Activated CD4-positive, alpha-beta T cell treated with anti-CD3 and anti-CD28 coated beads for 36 hours (primary cell): ENCODE measurements at regions not wholly inside any gene's neighbourhood (a gene's known extent, or its start where the extent isn't known, plus 50 kb on each side); places are given as distances from the start of the nearest gene placed in this dataset.

Source experiments
- ATAC-seq: fragments of 200-7000 bp; cut with Tn5 transposase; one replicate; pipeline ENCODE4 v1.10.0; 2021; ENCODE audit warnings: mild to moderate bottlenecking, moderate library complexity
- CTCF ChIA-PET: fragments of 350-600 bp; sonication (Branson Sonifier 250); formaldehyde crosslinking; loops from one replicate; lab custom pipeline; 2021; ENCODE audit warnings: antibody characterized with exemption; lab: Charles Lee
- POLR2A ChIA-PET: fragments of 350-600 bp; sonication (Branson Sonifier 250); formaldehyde crosslinking; loops from one replicate; lab custom pipeline; 2021; ENCODE audit warnings: antibody characterized with exemption, inconsistent platforms; lab: Charles Lee
- DNase-seq: peaks from one replicate; pipeline ENCODE4 v3.0.0-alpha.2; 2020
- H3K27ac Mint-ChIP-seq: one replicate; pipeline ENCODE4 v1.8.0; 2021; ENCODE audit warnings: mixed read lengths
- H3K27me3 Mint-ChIP-seq: one replicate; pipeline ENCODE4 v1.8.0; 2021; ENCODE audit warnings: mixed read lengths
- H3K36me3 Mint-ChIP-seq: one replicate; pipeline ENCODE4 v1.8.0; 2021; ENCODE audit warnings: low read depth, mixed read lengths
- H3K4me1 Mint-ChIP-seq: one replicate; pipeline ENCODE4 v1.8.0; 2021; ENCODE audit warnings: mixed read lengths
- H3K4me3 Mint-ChIP-seq: one replicate; pipeline ENCODE4 v1.8.0; 2021; ENCODE audit warnings: mild to moderate bottlenecking, moderate library complexity, mixed read lengths
- H3K9me3 Mint-ChIP-seq: one replicate; pipeline ENCODE4 v1.8.0; 2021; ENCODE audit warnings: low read depth, mixed read lengths
- intact Hi-C, 2 experiments: fragments of 100-400 bp; cut with DNase I in 1 of 2; cut with micrococcal nuclease in 1 of 2; formaldehyde crosslinking; loops; one replicate each; pipeline versions ENCODE4 v1.14.2 to v1.15.1; 2022 to 2024; cut with DNase I, micrococcal nuclease

DNA sequence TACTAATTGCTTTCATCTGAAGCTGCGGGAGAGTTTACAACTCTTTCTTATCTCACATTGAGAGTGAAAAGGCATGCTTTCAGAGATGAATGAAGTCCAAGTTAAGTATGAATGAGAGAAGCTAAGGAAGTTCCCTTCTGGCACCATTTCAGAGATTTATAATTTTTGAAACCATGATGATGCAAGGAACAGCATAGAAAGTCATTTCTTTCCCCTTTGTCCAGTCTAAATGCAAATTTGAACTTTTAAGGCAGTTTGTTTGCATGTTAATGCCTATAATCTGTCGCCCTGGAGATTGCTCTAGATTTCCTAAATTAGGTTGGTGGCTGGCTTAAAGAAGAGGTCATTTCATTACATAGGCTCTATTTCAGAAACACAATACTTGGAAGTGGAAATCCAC is 594.8 kb upstream of the GOT2 start:
- no peak for ATAC-seq
- no peak overlapping the region for H3K27ac Mint-ChIP-seq
- ChIA-PET POLR2A (no interaction called here), CTCF (no interaction called here)
- H3K4me1 Mint-ChIP-seq, result no peaks in the 10 kb centered on the region
- H3K4me3 Mint-ChIP-seq, result no peak overlapping the region
- no peak for DNase-seq
- H3K27me3 Mint-ChIP-seq, result no peaks in the 10 kb centered on the region
- H3K36me3 Mint-ChIP-seq, result no peaks in the 10 kb centered on the region
- intact Hi-C loops, result no loop called here
- H3K9me3 Mint-ChIP-seq, result peaks cover 11% of the 10 kb centered on the region

DNA sequence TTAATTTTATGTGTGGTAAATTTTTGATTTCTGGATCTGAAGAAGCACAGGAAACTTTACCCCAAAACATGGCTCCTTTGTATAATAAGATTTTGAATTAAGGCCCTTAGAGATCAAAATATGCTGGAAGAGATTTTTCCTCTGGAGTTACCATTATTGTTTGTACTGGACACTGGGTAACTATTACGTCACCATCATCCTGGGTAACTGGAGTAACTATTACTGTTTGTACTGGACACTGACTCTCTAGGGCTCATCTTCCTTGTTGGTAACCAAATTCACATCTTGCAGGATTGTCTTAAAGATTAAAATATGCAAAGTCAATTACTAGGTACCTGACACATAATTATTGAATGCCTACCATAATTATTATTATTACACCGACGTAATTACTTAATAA is 593.8 kb upstream of the GOT2 start:
- H3K4me3 Mint-ChIP-seq, result no peak overlapping the region
- peaks cover 10% of the 10 kb centered on the region for H3K9me3 Mint-ChIP-seq
- POLR2A ChIA-PET, result no interaction called here
- CTCF ChIA-PET, result no interaction called here
- no peaks in the 10 kb centered on the region for H3K36me3 Mint-ChIP-seq
- intact Hi-C loops, result no loop called here
- H3K4me1 Mint-ChIP-seq, result no peaks in the 10 kb centered on the region
- H3K27ac Mint-ChIP-seq, result no peak overlapping the region
- DNase-seq, result no peak
- ATAC-seq, result no peak
- H3K27me3 Mint-ChIP-seq, result no peaks in the 10 kb centered on the region

DNA sequence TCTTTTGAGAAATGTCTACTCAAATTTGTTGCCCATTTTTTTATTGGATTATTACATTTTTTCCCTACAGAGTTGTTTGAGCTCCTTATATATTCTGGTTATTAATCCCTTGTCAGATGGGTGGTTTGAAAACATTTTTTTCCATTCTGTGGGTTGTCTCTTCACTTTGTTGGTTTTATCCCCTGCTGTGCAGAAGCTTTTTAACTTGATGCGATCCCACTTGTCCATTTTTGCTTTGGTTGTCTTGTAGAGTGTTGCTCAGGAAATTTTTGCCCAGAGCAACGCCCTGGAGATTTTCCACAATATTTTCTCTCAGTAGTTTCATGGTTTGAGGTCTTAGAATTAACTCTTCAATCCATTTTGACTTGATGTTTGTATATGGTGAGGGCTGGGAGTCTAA is 592.8 kb upstream of the GOT2 start:
- no peaks in the 10 kb centered on the region for H3K4me1 Mint-ChIP-seq
- ChIA-PET CTCF (no interaction called here), POLR2A (no interaction called here)
- peaks cover 7% of the 10 kb centered on the region for H3K9me3 Mint-ChIP-seq
- intact Hi-C loops, result no loop called here
- H3K27ac Mint-ChIP-seq, result no peak overlapping the region
- ATAC-seq (no peak), DNase-seq (no peak)
- H3K36me3 Mint-ChIP-seq, result no peaks in the 10 kb centered on the region
- H3K27me3 Mint-ChIP-seq, result no peaks in the 10 kb centered on the region
- H3K4me3 Mint-ChIP-seq, result no peak overlapping the region

DNA sequence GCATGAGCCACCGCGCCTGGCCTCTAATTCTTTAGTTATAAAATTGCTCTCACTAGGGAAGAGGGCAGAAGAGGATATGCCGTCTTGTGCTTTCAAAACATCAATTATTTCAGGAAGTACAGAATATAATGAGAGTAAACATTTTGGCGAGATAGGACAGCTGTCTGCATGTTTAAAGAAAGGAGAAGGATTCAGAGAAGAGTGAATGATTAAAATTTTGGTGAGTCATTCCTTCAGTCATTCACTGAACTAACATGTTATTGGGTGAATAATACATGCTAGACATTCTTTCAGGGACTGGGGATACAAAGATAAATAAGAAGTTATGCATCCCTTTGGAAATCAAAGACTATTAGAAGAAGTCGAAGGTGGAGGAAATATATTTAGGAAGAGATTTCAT is 590.3 kb upstream of the GOT2 start:
- Mint-ChIP-seq H3K9me3 (peaks cover 4% of the 10 kb centered on the region), H3K27me3 (no peaks in the 10 kb centered on the region), H3K27ac (no peak overlapping the region), H3K36me3 (no peaks in the 10 kb centered on the region), H3K4me3 (no peak overlapping the region), H3K4me1 (no peaks in the 10 kb centered on the region)
- CTCF ChIA-PET, result no interaction called here
- intact Hi-C loops, result no loop called here
- DNase-seq, result no peak
- POLR2A ChIA-PET, result no interaction called here
- no peak for ATAC-seq

DNA sequence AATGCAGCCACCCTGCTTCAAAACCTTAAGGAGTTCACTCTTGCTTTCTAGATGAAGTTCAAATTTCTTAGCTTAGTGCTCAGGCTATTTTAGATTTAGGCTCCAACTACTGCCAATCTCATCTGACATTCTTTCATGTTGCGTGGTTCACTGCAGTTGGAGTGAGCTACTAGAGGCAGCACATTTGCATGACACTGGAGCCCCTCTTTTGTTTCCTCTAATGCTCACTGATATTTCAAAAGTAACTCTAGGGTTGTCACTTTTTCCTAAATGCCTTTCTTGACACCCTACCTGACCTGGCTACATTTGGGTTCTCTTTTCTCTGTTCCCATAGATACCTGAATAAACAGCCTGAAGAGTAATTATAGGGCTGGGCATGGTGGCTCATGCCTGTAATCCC is 586.5 kb upstream of the GOT2 start:
- Mint-ChIP-seq H3K4me1 (no peaks in the 10 kb centered on the region), H3K4me3 (no peak overlapping the region), H3K36me3 (no peaks in the 10 kb centered on the region), H3K27me3 (no peaks in the 10 kb centered on the region), H3K27ac (no peak overlapping the region), H3K9me3 (peaks cover 4% of the 10 kb centered on the region)
- DNase-seq (no peak), ATAC-seq (no peak)
- intact Hi-C loops, result no loop called here
- ChIA-PET CTCF (no interaction called here), POLR2A (no interaction called here)

DNA sequence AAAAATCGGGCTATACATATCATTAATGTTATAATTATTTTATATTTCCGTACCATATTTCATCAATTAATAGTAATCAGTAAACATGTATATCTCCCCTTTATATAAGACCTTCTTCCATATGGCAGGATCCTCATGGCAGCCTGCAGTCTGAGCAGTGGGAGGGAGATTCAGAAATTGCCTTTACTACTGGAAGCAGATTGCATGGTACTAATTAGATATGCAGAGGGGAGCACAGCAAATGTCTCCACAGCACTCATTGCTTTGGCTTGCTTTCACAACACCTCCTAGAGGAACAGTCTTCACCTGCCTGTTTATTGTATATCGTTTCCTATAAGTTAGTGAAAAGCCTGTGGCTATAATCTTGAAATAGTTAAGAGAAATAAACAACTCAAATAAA is 585.8 kb upstream of the GOT2 start:
- Mint-ChIP-seq H3K4me1 (no peaks in the 10 kb centered on the region), H3K4me3 (no peak overlapping the region), H3K9me3 (peaks cover 4% of the 10 kb centered on the region), H3K36me3 (no peaks in the 10 kb centered on the region), H3K27ac (no peak overlapping the region), H3K27me3 (no peaks in the 10 kb centered on the region)
- intact Hi-C loops, result no loop called here
- DNase-seq, result no peak
- ChIA-PET CTCF (no interaction called here), POLR2A (no interaction called here)
- no peak for ATAC-seq

DNA sequence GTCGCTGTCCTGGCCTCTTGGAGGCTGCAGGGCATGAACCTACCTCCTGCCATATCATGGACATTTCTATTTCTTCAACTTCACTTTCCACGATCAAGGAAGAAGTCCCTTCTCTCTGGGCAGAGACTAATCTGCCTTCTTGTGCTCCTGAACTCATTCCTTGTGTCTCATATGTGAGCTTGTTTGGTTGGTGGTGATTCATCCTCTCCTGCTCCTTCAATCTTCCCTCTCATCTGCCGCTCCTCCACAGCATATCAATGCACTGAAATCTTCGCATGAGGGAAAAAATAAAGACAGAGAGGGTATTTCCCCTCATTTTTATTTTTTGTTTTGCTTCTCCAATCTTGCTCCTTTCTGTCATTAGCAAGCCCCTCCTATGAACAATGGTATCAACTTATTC is 571.7 kb upstream of the GOT2 start:
- Mint-ChIP-seq H3K4me1 (no peaks in the 10 kb centered on the region), H3K4me3 (no peak overlapping the region), H3K27me3 (no peaks in the 10 kb centered on the region), H3K36me3 (no peaks in the 10 kb centered on the region), H3K9me3 (no peaks in the 10 kb centered on the region), H3K27ac (no peak overlapping the region)
- no peak for ATAC-seq
- intact Hi-C loops, result no loop called here
- POLR2A ChIA-PET, result interaction anchor here (0.7 kb wide), 1 partner anchor 10 kb away, joined by 3 read pairs; no protein-coding TSS in a partner anchor
- CTCF ChIA-PET, result no interaction called here
- DNase-seq, result no peak

DNA sequence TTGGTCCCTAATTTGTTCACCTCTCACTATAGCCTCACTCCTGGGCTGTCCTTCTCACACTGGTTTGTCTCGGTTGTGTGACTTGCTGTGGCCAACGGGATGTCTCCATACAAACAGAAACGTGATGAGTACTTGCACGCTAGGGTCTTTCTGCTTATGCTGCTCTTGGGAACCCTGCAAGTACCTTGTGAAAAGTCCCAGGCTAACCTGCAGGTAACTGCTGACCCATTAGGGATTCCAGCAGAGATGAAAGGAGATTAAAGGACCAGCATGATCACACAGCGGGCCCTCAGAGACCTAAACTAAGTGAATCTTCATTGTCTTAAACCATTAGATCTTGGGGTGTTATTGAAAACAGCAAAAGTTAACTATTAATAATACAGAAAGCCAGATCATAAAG is 562.8 kb upstream of the GOT2 start:
- POLR2A ChIA-PET, result no interaction called here
- no peaks in the 10 kb centered on the region for H3K36me3 Mint-ChIP-seq
- ATAC-seq, result no peak
- no peak for DNase-seq
- intact Hi-C loops, result no loop called here
- peaks cover 2% of the 10 kb centered on the region for H3K9me3 Mint-ChIP-seq
- no peak overlapping the region for H3K4me3 Mint-ChIP-seq
- no peak overlapping the region for H3K27ac Mint-ChIP-seq
- no peaks in the 10 kb centered on the region for H3K4me1 Mint-ChIP-seq
- no peaks in the 10 kb centered on the region for H3K27me3 Mint-ChIP-seq
- CTCF ChIA-PET, result no interaction called here

DNA sequence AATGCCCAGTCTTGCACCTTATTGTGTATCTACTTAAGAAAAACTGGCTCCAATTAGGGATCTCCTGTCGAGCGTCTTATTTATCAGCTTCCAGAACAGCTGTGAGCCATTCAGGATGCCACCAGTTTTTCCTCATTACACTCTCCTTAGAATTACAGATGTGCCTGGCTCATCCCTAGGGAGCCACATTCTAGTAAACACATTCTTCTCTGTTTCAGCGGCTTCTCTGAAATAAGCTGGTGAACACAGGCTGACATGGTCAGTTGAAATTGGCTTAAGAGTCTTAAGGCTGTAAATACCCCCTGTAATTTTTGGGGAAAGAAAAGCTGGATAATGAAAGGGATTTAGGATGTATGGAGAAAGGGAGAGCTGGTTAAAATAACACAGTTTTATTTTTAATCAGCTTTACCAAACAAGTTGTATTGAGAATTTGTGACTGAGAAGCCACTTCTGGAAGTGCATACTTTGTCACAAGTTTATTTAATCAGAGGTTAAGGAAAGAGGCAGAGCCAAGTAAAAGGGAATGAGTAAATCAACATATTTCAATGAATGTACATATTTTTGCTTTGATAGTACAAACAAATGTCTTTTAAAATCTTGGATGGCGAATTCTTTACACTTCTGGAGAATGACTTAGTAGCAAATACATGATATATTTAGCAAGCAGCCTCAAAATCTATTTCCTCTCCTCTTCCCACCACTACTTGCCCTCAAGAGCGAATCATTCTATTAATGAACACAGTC is 562.0 kb upstream of the GOT2 start:
- Mint-ChIP-seq H3K9me3 (peaks cover 2% of the 10 kb centered on the region), H3K27me3 (no peaks in the 10 kb centered on the region), H3K27ac (no peak overlapping the region), H3K4me3 (no peak overlapping the region), H3K36me3 (no peaks in the 10 kb centered on the region), H3K4me1 (no peaks in the 10 kb centered on the region)
- DNase-seq (no peak), ATAC-seq (no peak)
- intact Hi-C loops, result no loop called here
- ChIA-PET POLR2A (no interaction called here), CTCF (no interaction called here)

DNA sequence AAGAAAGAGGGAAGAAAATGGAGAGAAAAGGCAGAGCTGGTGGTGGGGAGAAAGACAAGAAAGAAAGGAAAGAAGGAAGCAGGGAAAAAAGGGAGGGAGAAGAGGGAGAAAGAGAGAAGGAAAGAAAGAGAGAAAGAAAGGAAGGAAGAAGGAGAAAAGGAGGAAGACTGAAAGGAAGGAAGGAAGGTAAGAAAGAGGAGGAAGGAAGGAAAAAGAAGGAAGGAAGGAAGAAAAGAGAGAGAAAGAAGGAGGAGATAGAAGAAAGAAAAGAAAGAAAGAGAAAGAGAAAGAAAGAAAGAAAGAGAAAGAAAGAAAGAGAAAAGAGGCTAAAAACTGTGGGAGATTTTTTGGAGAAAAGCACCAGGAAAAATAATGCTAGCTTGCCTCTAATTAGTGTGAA is 561.4 kb upstream of the GOT2 start:
- H3K4me1 Mint-ChIP-seq, result no peaks in the 10 kb centered on the region
- no peak overlapping the region for H3K4me3 Mint-ChIP-seq
- ChIA-PET CTCF (no interaction called here), POLR2A (interaction anchor here (0.5 kb wide), 1 partner anchor 11 kb away, joined by 3 read pairs; no protein-coding TSS in a partner anchor)
- no peak for ATAC-seq
- no peak overlapping the region for H3K27ac Mint-ChIP-seq
- intact Hi-C loops, result no loop called here
- H3K9me3 Mint-ChIP-seq, result peaks cover 2% of the 10 kb centered on the region
- no peaks in the 10 kb centered on the region for H3K36me3 Mint-ChIP-seq
- DNase-seq, result no peak
- H3K27me3 Mint-ChIP-seq, result no peaks in the 10 kb centered on the region

DNA sequence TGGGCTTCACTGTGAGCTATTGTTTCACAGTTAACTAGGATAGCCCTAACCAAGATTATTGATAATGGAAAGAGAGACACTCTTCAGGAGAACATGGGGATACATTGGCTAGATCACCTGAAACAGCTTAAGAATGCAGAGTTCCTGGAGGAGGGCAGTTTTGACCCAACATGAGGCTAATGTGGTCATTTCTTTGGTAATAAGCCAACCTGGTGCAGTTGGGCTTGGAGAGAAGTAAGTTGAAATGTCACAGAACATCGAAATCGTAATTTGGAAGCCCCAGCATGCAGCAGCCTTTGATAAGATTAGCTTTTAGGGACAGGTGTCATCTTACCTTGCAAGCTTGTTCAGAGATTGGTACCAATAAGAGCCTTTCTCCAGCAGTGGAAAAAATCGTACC is 556.6 kb upstream of the GOT2 start:
- Mint-ChIP-seq H3K27ac (no peak overlapping the region), H3K36me3 (no peaks in the 10 kb centered on the region), H3K27me3 (no peaks in the 10 kb centered on the region), H3K4me3 (no peak overlapping the region), H3K9me3 (peaks cover 9% of the 10 kb centered on the region), H3K4me1 (no peaks in the 10 kb centered on the region)
- ChIA-PET CTCF (no interaction called here), POLR2A (no interaction called here)
- intact Hi-C loops, result no loop called here
- no peak for ATAC-seq
- no peak for DNase-seq

DNA sequence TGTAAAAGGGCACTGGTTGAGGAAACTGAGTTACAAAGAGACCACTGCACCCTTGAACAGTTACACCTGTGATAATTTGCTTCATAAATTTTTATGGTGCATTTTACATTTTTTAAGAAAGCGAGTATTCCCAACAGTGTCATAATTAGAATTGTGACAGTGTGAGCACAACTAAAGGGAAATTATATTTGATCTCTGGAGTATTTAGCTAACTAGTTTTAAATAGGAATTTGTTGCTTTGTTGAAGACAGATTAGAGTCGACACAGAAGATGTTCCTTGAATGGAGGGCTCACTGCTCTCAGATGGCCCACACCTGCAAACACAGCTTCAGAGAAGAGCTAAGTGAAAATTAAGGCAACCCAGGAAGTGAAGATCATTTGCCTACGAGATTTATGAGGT is 555.0 kb upstream of the GOT2 start:
- Mint-ChIP-seq H3K27me3 (no peaks in the 10 kb centered on the region), H3K9me3 (peaks cover 12% of the 10 kb centered on the region), H3K4me3 (no peak overlapping the region), H3K27ac (no peak overlapping the region), H3K36me3 (no peaks in the 10 kb centered on the region), H3K4me1 (no peaks in the 10 kb centered on the region)
- ATAC-seq, result no peak
- ChIA-PET CTCF (no interaction called here), POLR2A (no interaction called here)
- DNase-seq, result no peak
- intact Hi-C loops, result no loop called here
